Cerebellar cortex (tissue), 1 donor: ENCODE measurements at regions not wholly inside any gene's neighbourhood (a gene's known extent, or its start where the extent isn't known, plus 50 kb on each side); places are given as distances from the start of the nearest gene placed in this dataset.
A peak's percentile ranks its signal among the peaks of the same experiment; 100 is the strongest.
"Not testable (repeated sequence)": the region's sequence is repeated elsewhere in the genome, so short reads cannot be mapped to it uniquely, and the experiment has no call there.

Experiments
- DNase-seq: peaks from one replicate; pipeline ENCODE4 v3.0.0-alpha.2; 2015; ENCODE audit warnings: low spot score

DNA sequence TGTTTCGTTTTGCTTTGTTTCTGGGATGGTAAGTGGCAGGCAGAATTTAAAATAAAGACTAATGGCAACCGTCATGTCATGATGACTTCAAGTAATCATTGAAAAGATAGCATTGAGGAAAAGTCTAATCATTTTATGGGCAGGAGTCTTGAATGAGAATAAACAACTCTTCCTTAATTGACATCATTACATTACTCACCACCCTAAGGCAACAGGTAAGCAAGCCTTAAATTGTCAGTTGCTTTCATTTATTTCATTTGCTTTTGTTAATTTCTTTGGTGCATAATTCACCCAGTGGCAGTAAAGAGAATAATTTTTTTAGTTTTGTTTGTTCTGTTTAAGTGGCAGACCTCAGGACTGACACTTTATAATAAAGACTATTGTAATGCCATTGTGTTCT lies 669.0 kb downstream of the RWDD3 start:
- no peak for DNase-seq

DNA sequence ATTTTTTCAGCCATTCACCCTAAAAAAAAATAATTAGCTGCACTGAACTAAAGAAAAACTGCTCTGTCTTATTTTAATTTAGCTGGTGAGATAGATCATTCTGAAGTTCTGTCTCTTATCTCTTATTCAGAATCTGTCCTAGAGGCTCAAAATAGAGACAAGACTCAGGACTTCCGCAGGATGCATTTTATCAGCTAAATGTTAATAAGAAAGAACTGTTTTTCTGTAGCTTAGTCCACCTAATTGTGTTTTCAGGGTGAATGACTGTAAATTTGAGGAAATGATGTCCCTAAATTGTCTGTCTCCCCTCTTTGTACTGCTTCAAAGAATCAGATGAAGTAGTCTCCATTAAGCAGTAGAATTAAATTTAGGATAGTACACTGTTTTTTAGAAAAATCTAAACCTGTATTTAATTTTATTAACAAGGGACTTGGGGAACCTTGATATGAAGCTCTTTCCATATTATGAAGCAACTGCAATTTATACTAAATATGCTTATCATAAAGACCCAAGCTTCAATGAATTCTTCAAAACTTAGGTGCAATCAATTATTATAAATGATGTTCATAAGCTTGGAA lies 671.9 kb downstream of the RWDD3 start:
- no peak for DNase-seq

DNA sequence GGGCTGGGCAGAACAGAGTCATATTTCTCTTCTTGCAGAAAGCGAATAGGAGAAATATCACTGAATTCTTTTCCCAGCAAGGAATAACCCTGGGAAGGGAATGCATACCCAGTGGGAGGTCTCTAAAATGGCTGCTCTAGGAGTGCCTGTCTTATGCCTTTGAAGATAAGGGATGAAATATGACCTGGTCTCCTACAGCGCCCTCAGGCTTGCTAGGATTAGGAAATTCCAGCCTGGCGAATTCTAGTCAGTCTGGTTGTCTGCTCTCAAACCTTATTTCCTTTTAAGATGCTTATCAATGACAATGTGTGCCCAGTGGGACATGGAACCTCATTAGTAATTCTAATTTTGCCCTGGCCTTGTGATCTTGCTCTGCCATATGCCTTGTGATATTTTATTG lies 677.7 kb downstream of the RWDD3 start:
- not testable (repeated sequence) for DNase-seq

DNA sequence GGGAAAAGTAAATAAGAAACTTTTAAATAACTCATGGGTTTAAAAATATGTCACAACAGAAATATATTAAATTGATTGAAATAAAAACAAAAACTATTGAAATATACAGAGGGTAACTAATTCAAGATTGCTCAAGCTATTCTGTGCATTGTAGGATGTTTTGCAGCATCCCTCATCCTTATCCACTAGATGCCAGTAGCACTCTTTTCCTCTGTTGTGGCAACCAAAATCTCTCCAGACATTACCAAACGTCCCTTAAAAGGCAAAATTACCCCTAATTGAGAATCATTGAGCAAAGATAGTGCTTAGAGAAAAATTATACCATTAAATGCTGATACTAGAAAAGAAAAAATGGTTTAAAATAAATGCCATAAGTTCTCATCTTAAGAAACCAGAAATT lies 682.6 kb downstream of the RWDD3 start:
- no peak for DNase-seq

DNA sequence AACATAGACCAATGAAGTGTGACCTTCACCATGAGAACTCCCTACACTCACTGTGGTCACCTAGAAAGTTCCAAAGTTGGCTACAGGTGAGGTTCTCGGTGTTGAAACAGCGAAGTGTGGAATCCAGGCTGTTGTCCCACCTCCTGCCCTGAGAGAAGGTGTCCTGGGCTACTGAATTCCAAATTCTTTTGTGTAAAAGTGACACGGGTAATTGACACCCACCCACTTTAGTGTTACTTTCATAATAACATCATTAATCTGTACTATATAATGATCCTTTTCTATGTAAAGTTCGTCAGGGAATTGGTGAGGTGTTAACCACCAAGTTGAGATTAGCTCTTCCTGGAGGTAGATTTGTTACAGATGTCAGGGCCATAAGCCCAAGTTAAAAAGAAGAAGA lies 690.7 kb downstream of the RWDD3 start:
- no peak for DNase-seq

DNA sequence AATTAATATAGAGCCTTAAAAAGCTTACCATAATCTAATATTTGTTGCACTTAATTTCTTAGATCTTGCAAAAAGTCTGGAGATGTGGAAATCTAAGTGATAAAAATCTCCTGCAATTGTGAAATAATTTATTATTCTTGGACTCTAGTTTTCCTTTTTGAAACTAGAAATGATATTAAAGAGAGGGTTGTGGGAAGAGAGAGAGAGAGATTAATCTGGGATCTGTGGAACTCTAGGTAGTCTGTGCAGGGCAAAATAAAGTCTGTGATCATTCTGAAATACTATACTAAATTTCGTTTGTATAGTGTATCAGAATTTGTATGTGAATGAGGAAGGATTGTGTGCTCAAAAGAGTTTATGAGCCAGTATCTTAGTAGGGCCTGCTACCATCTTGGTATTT lies 692.3 kb downstream of the RWDD3 start:
- no peak for DNase-seq

DNA sequence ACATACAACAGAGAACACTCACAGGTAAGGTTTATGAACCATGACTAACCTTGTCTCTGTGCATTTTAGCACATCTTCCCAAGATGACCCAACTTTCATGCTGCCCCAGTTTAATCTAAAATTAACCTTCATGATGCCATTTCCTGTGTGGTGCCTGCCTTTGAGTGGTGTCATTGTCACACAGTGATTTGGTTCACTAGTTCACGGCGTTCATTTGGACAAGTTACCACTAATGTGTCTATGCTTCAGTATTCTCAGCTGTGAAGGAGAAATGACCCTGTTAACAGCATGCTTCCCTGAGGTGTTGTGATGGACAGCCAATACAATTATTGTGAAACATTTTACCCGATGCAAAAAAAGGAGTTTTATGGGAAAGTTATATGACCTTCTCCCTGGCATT lies 693.1 kb downstream of the RWDD3 start:
- DNase-seq: no peak

DNA sequence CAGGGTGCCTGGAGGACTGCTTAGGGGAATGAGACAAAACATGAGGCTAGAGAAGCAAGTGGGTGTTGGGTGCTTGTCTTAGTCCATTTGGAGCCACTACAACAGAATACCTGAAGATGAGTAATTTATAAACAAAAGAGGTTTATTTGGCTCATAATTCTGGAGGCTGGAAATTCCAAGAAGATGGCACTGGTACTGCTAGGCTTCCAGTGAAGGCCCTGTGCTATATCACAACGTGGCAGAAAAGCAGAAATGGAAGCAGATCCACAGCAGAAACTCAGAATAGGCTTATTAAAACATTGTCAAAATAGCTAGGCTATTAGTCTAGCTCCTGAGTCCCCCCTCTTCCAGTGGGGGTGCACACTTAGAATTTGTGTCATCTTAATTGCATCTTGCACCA lies 701.7 kb downstream of the RWDD3 start:
- DNase-seq: no peak

DNA sequence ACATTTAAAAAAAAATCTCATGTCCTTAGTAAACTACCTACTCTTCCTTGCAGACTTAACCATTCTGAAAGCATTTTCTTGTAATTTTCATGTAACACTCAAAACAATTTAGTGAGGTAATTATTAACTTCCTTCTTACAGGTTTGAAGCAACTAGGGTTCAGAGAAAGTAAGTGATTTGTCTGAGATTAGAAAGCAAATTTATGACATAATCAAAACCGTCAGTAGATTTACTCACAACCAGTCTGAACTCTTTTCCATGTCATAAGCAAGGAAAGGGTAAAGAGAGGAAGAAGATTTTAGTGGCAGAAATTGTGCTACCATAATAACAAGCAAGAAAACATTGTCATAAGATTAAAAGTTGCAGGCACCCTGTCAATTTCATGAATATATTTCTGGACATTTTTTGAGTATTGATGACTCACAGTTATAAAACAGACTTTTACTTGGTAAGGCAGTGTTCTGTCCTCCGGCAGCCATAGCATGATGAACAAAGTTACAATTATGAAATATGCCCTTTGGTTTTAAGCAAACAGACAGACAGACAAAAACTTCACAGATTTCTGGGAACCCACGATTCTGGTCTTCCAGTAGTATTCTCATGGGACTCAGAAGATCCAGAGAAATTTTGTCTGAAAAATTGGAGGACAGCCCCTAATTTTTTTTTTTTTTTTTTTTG lies 707.2 kb downstream of the RWDD3 start:
- no peak for DNase-seq

DNA sequence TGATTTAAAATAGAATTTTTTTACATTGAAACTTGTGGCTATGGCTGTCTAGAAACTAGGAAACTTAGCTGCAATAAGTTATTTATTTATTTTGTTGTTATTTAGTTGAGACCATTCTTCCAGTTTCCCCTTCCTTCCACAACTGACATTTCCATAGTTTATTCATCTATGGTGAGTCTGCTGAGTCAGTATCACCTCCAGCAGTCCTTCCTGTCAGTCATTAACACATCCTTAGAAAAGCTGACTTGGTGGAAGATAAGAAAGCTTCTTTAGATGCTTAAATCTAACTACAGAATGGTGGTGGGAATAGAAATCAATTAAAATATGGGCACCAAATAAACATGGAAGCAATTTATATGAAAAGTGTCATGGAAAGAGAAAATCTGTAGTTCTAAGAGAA lies 714.0 kb downstream of the RWDD3 start:
- no peak for DNase-seq

DNA sequence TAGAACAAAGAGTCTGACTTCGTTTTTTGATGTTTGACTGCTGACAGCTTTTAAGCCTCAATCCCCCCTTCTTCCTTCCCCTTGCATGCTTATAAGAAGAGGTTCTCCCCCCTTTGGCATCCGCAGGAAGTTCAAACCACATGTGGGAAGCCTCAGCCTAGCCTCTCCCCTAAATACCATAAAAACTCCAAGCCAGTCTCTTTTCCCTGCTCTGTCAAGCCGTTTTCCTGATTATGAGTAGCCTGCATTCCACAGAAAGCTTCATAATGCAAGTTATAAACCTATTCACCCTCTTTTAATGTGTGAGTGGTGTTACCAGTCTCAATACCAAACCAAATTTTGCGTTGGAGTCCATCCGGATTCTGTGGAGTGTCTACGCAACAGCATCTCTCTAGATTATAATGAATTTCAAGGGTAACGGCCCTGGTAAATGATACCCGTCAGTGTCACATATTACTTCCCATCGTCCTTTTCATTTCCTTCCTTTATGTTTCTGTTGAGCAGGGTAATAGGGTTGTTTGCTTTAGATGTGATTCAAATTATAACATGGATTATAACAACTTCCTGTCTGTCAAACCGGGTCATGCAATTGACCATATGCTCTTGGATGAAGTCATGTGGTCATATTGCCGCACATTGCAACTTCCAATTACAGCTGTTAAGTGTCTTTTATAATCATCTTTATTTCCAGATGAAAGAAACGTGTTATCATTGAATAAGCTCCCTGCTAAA lies 717.5 kb downstream of the RWDD3 start:
- no peak for DNase-seq

DNA sequence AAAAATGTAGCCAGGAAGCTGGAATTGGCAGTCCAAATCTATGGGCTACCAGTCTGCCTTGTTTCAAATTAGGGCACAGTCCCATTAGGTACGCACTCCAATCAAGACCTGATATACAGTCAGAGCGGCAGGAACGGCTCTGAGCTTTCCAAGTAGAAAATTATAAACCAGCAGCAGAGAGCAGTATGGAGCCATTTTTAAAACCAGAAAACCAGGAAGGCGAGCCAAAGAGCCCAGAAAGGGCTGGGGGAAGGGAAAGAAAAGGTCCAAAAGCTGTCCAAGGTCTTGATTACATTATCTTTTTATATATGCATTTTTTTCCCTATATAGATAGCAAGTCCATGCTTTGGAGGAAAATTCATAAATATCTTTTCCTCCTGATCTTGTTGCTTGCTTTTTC lies 719.0 kb downstream of the RWDD3 start:
- DNase-seq: peak; percentile 9

DNA sequence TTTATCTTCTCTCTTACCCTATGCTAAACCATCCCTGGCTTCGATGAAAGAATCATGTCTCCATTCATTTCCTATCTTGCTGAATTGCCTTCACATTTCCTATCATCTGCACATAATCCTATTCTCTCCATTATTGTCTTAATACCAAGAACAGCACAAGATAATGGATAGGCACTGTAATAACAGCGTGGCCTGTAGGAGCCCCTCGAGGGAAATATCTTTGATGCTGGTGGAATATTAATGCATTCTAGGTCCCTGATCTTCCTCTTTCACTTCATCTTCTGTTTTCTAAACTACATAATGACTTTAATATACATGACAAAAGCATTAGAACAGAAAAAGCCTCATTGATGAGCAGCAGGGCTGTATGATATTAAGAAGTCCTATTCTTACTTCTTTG lies 720.6 kb downstream of the RWDD3 start:
- no peak for DNase-seq

DNA sequence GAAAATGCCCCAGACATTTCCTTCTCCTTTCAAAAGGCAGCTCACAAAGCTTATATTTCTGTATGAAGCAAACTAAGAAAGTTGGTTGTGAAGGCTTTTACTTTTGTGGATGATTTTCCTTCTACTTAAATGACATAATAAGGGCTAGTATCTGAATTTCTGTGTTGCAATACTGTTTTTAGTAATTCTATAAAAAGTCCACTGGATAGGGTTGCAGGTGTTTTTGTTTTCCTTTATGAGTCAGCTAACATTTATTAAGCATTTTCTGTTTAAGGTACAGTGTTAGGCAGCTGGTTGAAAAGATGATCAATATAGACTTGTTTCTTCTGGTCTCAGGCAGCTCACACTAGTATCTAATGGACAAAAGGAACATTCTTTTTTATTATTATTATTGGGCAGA lies 722.2 kb downstream of the RWDD3 start:
- DNase-seq: no peak

DNA sequence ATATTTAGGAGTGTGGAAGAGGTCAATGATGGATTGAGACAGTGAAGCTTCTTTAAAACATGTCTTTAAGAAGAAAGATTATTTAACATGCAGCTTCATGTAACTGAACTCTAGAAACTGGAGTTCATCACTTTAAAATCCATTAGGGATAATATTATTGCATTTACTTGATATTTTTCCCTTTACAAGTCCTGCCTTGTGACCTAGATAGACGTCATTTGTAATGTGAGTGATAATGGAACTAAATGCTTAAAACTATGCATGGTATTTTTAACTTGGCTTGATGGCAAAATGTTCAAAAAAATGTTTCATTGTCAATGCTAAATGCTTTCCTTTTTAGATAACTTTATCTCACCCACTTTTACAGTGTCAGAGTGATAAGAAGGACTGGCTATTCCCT lies 723.7 kb downstream of the RWDD3 start:
- DNase-seq: no peak

DNA sequence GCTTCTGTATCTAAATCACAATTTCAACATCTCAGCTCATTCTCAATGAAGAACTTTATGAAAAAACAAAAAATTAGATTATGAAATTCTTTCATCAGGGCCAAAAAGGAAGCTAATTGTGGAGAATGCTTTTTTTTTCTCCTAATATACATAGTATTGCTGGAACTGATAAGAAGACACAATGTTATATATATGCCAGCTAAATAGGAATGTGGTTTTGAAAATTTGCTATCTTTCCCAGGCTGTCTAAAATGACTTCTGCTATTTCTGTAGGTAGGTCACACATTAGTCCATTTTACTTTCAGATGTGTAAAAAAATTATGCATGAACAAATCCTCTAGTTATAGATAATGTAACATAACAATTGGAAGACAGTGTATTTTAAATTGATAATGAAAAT lies 732.9 kb downstream of the RWDD3 start:
- no peak for DNase-seq

DNA sequence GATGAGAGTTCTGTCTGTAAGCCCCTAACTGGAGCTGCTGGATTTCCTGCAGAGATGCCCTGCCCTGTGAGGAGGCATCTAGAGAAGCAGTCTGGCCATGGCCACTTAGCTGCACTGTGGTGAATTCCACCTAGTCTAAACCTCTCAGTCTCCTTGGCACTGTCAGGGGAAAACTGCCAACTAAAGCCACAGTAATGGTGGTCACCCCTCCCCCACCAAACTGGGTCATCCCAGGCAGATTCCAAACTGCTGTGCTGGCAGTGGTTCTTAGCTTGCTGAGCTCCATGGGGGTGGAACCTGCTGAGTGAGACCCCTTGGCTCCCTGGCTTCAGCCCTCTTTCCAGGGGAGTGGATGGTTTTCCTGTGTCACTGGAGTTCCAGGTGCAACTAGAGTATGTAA lies 740.6 kb downstream of the RWDD3 start:
- DNase-seq: no peak

DNA sequence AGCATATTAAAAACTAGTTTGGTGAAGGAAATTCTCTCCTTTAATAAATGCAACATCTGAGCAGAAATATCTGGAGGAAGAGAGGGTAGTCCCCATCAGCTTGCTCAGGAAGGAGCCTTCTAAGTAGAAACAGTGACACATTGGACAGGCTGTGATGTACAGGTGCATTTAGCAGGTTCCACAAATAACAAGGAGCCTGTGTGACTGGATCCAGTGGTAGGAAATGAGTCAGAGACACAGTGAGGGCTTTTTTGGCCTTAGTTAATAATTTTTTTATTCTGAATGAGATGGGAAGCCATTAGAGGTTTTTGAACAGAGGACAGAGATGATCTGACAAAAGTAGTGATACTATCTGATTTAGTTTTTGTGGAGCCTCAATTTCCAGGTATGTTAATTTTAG lies 738.9 kb upstream of the PTBP2 start:
- no peak for DNase-seq

DNA sequence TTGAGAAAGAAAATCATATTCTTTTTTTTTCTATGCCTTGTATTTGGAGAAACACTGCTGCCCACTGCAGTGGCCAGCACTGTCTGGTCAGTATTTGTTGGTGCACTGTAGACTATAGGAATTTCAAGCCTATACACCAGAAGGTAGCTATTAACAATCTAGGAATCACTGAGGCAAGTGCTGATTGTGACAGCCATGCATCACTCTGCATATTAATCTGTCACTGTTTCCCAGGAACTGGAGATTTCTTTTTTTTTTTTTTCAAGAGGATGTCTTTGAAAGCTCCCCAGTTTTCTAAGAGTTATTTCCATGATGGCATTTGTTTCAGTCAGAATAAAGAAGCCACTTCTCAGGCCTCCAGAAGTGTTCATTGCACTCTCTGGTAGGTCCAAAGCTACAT lies 737.8 kb upstream of the PTBP2 start:
- DNase-seq: no peak

DNA sequence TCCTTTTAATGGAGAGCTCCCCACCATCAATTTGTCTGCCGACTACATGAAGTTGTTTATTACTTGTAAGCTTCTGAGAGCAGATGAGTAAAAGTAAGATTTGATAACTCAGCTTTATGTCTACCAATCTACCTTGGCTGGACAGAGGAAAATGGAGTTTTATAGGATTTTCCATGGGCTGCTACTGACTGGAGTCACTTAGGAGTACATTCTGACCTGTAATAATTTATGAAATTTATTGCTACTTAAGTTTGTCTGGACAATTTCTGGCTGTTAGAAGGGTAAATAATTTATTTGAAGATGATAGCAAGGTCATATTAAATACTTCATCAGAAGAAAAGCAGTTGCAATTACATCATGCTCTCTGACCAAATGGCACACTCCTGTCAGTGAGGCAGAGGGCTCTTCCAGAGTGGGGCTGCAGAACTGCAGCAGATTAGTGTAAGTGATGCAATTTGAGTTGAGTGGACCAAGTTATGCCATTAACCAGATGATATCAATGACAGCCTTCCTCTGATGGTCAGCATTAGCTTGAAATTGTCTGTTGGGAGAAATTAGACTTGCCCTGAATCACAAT lies 736.7 kb upstream of the PTBP2 start:
- no peak for DNase-seq

DNA sequence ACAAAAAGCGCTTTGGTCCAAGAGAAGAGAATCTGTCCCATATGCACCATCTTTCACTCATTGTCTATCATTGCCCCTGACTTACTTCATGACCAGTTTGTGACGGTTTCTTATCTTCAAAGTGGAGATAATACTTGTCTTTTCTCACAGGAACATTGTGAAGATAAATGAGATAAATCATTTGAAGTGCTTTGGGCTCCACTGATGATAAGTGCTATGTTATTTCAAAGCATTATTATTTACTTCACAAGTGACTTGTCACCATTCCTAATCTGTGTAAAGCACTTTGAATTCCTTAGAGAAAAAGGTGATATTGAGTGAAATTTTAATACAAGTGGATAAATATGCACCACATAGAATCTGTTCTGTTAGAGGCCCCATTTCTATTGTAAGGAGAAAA lies 731.6 kb upstream of the PTBP2 start:
- DNase-seq: no peak

DNA sequence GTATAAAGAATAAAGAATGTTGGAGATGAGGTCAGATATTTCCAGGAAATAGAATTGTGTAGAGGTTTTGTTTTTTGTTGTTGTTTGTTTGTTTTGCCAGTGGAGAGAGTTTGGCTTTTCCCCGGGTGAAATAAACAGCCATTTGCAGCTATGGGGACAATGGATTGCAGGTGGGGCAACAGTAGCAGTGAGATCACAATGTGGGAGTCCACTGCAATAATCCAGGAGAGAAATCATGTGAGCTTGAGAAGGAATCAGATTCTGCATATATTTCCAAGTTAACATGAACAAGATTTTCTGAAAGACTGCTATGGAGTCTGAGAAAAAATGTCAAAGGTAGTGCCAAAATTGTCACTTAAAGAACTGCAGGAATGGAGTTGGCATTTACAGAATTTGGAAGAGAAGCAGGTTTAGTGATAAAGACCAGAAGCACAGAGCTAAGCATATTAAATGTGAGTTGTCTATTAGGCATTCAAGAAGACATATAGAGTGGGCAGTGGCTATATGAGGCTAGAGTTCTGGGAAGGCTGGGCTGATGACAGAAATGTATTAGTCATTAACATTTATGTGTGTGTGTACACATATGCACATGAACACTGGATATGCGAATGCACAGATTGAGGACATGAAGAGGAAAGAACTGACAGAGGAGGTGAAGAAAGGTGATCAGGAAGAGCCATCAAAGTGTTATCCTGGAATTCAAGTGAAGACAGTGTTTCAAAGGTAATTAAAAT lies 729.6 kb upstream of the PTBP2 start:
- no peak for DNase-seq

DNA sequence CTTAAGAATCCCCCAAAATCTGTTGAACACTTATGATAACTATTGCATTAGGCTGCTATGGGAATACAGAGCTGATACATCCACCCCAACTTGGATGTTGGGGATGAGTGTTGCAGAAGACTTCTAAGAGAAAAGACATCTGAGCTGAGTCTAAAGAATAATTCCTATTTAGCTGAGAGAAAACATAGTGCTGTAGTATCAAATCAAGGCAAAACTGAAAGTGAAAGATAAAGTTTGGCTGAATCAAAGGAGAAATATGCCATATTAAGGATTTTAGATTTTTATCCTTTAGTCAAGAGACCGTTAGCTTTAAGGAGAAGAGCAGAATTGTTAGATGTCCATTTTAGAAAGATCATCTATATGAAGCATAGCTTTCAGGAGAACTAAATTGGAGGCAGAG lies 726.9 kb upstream of the PTBP2 start:
- DNase-seq: no peak
